ENCODE measurements at regions not wholly inside any gene's neighbourhood (a gene's known extent, or its start where the extent isn't known, plus 50 kb on each side); places are given as distances from the start of the nearest gene placed in this dataset.

DNA sequence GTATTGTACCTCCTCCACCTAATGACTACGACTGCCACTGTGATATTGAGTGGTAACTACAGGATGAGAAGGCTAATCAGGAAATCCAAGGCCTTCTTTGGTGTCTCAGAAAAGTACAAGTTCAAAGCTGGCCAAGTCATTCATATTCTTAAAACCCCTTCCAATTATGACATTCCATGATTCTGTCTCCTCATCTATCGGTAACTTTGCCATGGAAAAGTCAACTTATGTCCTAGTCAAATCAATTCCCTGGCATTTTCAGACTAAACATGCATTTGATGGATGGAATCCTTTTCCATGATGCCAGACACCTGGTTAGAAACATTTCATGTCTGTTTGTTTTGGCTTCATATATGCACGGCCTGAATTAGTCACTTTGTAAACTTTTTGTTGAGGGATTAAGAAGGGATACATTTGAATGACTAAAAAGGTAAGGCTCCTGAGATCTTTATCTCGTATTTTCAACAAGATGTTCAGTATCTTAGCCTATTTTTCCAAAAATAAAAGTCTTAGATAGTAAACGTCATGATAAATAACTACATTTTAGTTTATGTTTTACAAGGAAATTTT lies 186.5 kb downstream of the NHLRC3 start:
- no peak overlapping the region for H3K4me3 ChIP-seq
- no peak for DNase-seq (ENCODE audit: low spot score)
- TF ChIP-seq, protein P1, sequence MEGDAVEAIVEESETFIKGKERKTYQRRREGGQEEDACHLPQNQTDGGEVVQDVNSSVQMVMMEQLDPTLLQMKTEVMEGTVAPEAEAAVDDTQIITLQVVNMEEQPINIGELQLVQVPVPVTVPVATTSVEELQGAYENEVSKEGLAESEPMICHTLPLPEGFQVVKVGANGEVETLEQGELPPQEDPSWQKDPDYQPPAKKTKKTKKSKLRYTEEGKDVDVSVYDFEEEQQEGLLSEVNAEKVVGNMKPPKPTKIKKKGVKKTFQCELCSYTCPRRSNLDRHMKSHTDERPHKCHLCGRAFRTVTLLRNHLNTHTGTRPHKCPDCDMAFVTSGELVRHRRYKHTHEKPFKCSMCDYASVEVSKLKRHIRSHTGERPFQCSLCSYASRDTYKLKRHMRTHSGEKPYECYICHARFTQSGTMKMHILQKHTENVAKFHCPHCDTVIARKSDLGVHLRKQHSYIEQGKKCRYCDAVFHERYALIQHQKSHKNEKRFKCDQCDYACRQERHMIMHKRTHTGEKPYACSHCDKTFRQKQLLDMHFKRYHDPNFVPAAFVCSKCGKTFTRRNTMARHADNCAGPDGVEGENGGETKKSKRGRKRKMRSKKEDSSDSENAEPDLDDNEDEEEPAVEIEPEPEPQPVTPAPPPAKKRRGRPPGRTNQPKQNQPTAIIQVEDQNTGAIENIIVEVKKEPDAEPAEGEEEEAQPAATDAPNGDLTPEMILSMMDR (IDR thresholded peaks at IDR 0.05): no peak
- no peak overlapping the region for H3K27ac ChIP-seq

DNA sequence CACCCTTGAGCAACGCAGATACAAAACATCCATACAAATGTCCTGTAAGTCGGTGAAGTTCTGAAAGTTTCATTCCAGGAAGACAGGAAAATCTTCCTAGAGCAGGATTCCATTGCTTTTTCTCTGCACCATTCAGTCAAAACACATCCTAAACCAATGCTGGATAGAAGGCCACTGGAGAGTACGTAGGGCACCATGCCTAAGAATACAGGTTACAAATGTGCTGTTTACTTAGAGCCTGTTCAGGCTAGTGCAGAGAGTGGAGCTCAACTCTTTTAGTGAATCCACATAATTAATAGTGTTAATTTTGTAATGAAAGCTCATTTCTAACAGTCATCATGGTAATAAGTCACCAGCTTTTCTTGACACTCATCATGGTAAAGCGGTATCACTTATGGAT lies 187.6 kb downstream of the NHLRC3 start:
- DNase-seq (ENCODE audit: low spot score): no peak
- H3K4me3 ChIP-seq: no peak overlapping the region
- TF ChIP-seq, protein P1 (IDR thresholded peaks at IDR 0.05): no peak
- H3K27ac ChIP-seq: peak overlapping the region in 1 of 2 donors; percentile 16

DNA sequence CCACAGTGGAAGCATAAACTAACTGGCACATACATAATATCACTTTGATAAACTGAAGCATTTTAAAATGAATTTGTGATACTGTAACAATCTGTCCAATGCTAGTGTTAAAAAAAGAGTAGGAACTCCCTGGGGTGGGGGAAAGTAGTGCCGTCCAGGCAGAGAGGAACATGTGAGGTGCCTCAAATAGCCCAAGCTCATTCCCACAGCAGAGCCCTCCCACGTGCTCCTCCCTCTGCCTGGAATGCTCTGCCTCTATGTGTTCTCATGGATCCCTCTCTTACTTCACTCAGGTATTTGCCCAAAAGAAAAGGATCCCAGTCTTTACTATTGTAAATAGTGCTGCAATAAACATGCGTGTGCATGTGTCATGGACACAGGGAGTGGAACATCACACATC lies 188.1 kb downstream of the NHLRC3 start:
- H3K27ac ChIP-seq: peak overlapping the region in 1 of 2 donors; percentile 16
- TF ChIP-seq, protein P1 (IDR thresholded peaks at IDR 0.05): no peak
- H3K4me3 ChIP-seq: no peak overlapping the region
- no peak for DNase-seq (ENCODE audit: low spot score)

DNA sequence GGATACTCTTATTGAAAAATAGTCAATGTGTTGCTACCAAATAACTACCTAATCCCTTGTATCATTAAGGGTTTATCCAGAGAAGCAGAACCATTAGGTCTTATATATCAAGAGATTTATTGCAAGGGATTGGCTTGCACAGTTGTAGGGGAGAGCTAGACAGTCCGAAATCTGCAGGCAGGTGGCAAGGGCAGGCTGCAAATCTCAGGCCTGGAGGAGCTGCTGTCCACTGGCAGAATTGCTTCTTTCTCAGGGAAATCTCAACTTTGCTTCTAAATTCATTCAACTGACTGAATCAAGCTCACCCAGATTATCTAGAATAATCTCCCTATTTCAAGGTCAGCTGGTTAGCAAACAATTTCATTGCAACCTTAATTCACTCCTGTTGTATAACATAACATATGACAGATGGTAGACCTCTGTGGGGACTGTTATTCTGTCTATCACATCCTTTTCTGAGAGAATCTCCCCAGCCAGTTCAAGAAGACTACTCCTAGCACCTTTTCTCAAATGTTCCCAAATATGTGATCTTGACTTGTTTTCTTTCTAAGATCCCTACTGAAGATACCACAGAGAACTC lies 194.2 kb downstream of the NHLRC3 start:
- Histone ChIP-seq H3K4me3 (no peak overlapping the region), H3K27ac (no peak overlapping the region)
- TF ChIP-seq, protein P1 (IDR thresholded peaks at IDR 0.05): no peak
- DNase-seq (ENCODE audit: low spot score): no peak

DNA sequence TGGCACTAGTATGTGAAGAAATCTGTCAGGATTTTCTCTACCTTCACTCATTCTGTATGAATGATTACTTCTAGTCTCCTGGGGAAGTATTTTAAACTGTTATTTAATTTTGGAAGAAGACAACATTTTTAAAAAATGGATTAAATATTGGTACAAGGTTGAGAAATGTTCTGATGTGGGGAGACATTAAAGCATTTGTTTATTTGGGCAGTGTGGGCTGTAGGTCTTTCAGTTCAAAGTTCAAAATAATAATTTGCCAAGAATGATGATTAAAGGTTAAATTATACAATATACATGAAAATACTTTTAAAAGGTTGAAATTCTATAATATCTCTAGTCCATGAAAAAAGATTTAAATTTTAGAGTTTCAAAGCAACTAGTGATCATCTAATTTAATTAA lies 194.7 kb downstream of the NHLRC3 start:
- H3K4me3 ChIP-seq: no peak overlapping the region
- no peak overlapping the region for H3K27ac ChIP-seq
- TF ChIP-seq, protein P1 (IDR thresholded peaks at IDR 0.05): no peak
- no peak for DNase-seq (ENCODE audit: low spot score)

DNA sequence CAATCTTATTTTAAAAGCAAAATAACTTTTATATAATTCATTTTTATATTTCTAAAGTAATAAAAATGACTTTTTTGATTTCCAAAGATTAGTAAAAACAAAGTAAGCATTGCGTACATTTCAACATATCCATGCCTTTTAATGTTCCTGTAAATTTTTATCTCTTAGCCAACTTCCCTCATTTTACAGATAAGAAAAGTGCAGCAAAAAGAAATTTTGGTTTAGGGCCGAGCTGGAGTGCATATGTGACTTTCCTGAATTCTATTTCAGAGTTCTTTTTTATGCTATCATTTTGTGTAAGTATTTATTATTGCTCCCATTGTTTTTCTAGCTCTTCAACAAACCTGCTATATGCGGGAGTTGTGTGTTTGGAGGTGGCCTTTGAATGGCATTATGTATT lies 195.3 kb downstream of the NHLRC3 start:
- TF ChIP-seq, protein P1 (IDR thresholded peaks at IDR 0.05): no peak

DNA sequence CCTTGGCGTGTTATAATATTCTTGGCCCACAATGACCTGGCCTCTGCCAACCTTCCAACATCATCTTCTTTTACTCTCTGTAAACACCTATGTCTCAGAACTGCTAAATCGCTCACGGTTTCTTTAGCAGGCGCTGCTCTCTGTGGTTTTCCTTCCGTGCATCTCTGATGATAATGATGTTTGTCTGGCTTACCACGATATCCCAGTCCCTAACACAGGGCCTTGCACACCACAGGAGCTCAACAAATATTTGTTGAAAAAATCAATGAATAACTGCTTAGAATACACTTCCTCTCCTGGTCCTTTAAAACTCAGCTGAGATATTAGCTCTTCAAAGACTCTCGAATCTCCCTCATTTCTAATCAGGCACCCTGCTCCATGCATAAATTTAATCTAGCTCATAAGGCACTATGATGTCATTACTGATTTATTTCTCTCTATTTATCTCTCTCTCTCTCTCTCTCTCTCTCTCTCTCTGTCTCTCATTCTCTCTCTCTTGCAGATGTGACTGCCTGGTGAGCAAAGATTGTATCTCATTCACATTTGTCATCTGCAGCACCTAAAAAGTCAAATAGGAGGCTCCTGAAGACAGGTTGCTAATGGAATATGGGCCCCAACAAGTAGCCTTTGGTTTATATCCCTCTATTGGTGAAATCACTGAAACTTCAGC lies 206.4 kb downstream of the NHLRC3 start:
- Histone ChIP-seq H3K4me3 (no peak overlapping the region), H3K27ac (no peak overlapping the region)
- TF ChIP-seq, protein P1 (IDR thresholded peaks at IDR 0.05): no peak
- no peak for DNase-seq (ENCODE audit: low spot score)

More for the DNA sequence above, 195.3 kb downstream of the NHLRC3 start:
- H3K4me3 ChIP-seq: no peak overlapping the region
- H3K27ac ChIP-seq: no peak overlapping the region
- no peak for DNase-seq (ENCODE audit: low spot score)

Data from coronary artery (tissue), 2 donors.